22Rv1 (cell line): ENCODE measurements at regions not wholly inside any gene's neighbourhood (a gene's known extent, or its start where the extent isn't known, plus 50 kb on each side); places are given as distances from the start of the nearest gene placed in this dataset.

Source experiments
- CTCF ChIP-seq: fragments of 450-650 bp; IDR thresholded peaks from 2 replicates; pipeline ENCODE4 v1.5.1; 2017; ENCODE audit warnings: mild to moderate bottlenecking
- ZFX ChIP-seq: fragments of 450-650 bp; IDR thresholded peaks from 2 replicates; pipeline ENCODE4 v1.6.1; 2017; ENCODE audit warnings: antibody characterized with exemption, borderline replicate concordance

- TF ChIP-seq CTCF (no peak), ZFX (no peak)
Observed at GRCh38 chr12:89103831-89104230, 248.5 kb downstream of the DUSP6 start.
